ENCODE measurements at regions not wholly inside any gene's neighbourhood (a gene's known extent, or its start where the extent isn't known, plus 50 kb on each side); places are given as distances from the start of the nearest gene placed in this dataset.

DNA sequence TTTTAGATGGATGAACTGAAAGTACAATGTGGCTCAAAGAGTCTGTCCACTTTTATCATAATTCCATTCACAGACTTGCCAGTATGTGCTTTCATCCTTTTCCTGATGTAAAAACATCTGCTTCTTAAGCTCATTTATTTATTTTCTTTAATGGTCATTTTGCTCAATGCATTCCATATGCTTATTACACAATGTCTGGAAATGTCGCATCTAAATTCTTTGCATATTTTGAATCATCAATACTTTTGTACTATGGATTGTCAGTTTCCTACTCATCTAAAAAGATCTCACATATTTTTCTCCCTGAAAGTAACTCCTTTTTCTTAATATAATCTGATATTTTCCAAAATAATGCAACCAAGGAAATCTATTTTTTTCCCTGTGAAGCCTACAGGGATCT lies 1315.8 kb downstream of the EFNB2 start:
- Histone ChIP-seq H3K4me3 (ENCODE audit: low read depth, low read length) (no peak overlapping the region), H3K36me3 (ENCODE audit: control insufficient read depth, insufficient read depth, low read length) (no peaks in the 10 kb centered on the region), H3K27me3 (ENCODE audit: control insufficient read depth, insufficient read depth, low read length) (no peaks in the 10 kb centered on the region)
- DNase-seq (ENCODE audit: low read depth) (peak; percentile 10), FAIRE-seq (no peak)
- TF ChIP-seq, protein P1, sequence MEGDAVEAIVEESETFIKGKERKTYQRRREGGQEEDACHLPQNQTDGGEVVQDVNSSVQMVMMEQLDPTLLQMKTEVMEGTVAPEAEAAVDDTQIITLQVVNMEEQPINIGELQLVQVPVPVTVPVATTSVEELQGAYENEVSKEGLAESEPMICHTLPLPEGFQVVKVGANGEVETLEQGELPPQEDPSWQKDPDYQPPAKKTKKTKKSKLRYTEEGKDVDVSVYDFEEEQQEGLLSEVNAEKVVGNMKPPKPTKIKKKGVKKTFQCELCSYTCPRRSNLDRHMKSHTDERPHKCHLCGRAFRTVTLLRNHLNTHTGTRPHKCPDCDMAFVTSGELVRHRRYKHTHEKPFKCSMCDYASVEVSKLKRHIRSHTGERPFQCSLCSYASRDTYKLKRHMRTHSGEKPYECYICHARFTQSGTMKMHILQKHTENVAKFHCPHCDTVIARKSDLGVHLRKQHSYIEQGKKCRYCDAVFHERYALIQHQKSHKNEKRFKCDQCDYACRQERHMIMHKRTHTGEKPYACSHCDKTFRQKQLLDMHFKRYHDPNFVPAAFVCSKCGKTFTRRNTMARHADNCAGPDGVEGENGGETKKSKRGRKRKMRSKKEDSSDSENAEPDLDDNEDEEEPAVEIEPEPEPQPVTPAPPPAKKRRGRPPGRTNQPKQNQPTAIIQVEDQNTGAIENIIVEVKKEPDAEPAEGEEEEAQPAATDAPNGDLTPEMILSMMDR (IDR thresholded peaks at IDR 0.05; ENCODE audit: insufficient read depth, low read length, severe bottlenecking) = no peak

DNA sequence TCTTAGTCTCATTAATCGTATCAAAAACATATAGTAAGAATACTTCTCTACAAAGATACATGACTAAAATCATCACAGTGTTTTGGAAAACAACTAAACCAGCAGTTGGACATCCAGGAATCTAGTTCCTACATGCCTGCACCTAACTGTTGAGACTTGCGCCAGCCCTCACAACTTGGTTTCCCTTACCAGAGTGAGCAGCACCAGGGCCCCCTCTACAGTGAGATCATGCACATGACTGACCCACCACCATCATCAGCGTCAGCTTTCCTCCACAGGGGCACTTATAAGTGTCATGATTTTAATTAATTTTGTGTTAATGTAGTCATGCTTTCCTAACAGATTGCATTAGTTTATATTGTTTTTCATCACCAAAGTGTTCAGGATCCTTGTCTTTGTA lies 1322.0 kb downstream of the EFNB2 start:
- Histone ChIP-seq H3K4me3 (ENCODE audit: low read depth, low read length) (no peak overlapping the region), H3K36me3 (ENCODE audit: control insufficient read depth, insufficient read depth, low read length) (no peaks in the 10 kb centered on the region), H3K27me3 (ENCODE audit: control insufficient read depth, insufficient read depth, low read length) (no peaks in the 10 kb centered on the region)
- TF ChIP-seq, protein P1 (IDR thresholded peaks at IDR 0.05; ENCODE audit: insufficient read depth, low read length, severe bottlenecking) = no peak
- DNase-seq (ENCODE audit: low read depth) = peak; percentile 69
- FAIRE-seq = no peak

GRCh38 chr13:105207572-105208293 lies 1327.7 kb downstream of the EFNB2 start:
- H3K4me3 ChIP-seq (ENCODE audit: low read depth, low read length) = no peak overlapping the region
- H3K27me3 ChIP-seq (ENCODE audit: control insufficient read depth, insufficient read depth, low read length) = no peaks in the 10 kb centered on the region
- FAIRE-seq (no peak), DNase-seq (ENCODE audit: low read depth) (no peak)
- TF ChIP-seq, protein P1 (IDR thresholded peaks at IDR 0.05; ENCODE audit: insufficient read depth, low read length, severe bottlenecking) = no peak
- H3K36me3 ChIP-seq (ENCODE audit: control insufficient read depth, insufficient read depth, low read length) = no peaks in the 10 kb centered on the region

DNA sequence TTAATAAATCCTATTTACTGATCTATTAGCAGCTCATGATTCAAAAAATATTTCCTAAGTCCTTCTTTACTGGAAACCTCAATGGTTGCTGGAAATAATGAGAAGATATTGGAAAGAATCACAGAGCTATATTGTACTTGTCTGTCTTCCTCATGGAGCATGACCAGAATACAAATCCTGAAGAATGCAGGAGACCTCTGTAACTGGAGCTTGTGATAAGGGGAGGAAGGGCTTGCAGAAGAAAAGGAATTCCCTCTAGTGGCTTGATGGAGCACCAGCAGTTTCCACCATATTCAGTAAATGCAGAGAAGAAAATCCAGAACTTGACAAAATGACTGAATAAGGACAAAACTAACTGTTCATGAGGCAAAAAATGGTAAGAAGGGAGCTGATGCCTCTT lies 1333.1 kb downstream of the EFNB2 start:
- no peak for FAIRE-seq

GRCh38 chr13:105201351-105201750 lies 1334.1 kb downstream of the EFNB2 start:
- H3K4me3 ChIP-seq (ENCODE audit: low read depth, low read length) = no peak overlapping the region
- TF ChIP-seq, protein P1 (IDR thresholded peaks at IDR 0.05; ENCODE audit: insufficient read depth, low read length, severe bottlenecking) = no peak
- no peak for DNase-seq (ENCODE audit: low read depth)
- no peaks in the 10 kb centered on the region for H3K36me3 ChIP-seq (ENCODE audit: control insufficient read depth, insufficient read depth, low read length)
- no peak for FAIRE-seq
- H3K27me3 ChIP-seq (ENCODE audit: control insufficient read depth, insufficient read depth, low read length) = no peaks in the 10 kb centered on the region

More for the DNA sequence above, 1333.1 kb downstream of the EFNB2 start:
- Histone ChIP-seq H3K36me3 (ENCODE audit: control insufficient read depth, insufficient read depth, low read length) (no peaks in the 10 kb centered on the region), H3K27me3 (ENCODE audit: control insufficient read depth, insufficient read depth, low read length) (no peaks in the 10 kb centered on the region), H3K4me3 (ENCODE audit: low read depth, low read length) (no peak overlapping the region)
- TF ChIP-seq, protein P1 (IDR thresholded peaks at IDR 0.05; ENCODE audit: insufficient read depth, low read length, severe bottlenecking) = peak; percentile 54
- DNase-seq (ENCODE audit: low read depth) = peak; percentile 40

DNA sequence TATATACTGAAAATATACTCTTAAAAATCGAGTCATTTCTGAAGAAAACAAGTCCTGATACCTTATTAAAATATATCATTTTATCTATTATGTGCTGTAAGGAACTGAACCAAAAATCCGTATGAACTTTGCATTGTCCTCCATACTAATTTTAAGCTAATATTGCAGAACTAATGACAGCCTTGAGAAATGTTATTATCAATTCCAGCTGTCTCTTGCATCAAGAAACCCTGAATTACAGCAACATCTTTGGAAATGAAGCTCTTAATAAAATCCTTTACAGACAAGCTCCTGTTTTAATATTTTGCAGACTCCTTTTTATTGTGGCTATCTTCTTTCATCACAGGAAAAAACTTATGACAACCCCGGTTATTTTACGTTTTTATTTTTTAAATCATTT lies 1335.3 kb downstream of the EFNB2 start:
- FAIRE-seq (no peak), DNase-seq (ENCODE audit: low read depth) (no peak)
- no peaks in the 10 kb centered on the region for H3K36me3 ChIP-seq (ENCODE audit: control insufficient read depth, insufficient read depth, low read length)
- TF ChIP-seq, protein P1 (IDR thresholded peaks at IDR 0.05; ENCODE audit: insufficient read depth, low read length, severe bottlenecking) = no peak
- H3K4me3 ChIP-seq (ENCODE audit: low read depth, low read length) = no peak overlapping the region
- H3K27me3 ChIP-seq (ENCODE audit: control insufficient read depth, insufficient read depth, low read length) = no peaks in the 10 kb centered on the region
